GM10248 (cell line): ENCODE measurements at regions not wholly inside any gene's neighbourhood (a gene's known extent, or its start where the extent isn't known, plus 50 kb on each side); places are given as distances from the start of the nearest gene placed in this dataset.

ENCODE experiments used
- CTCF ChIA-PET: fragments of 300-600 bp; sonication (Branson Sonifier 250); formaldehyde crosslinking; extraction: SDS; loops from one replicate; lab custom pipeline; 2021; ENCODE audit warnings: antibody characterized with exemption; lab: Yijun Ruan, JAX
- POLR2A ChIA-PET: fragments of 350-650 bp; sonication (Branson Sonifier 250); formaldehyde crosslinking; extraction: SDS; loops from one replicate; lab custom pipeline; 2020; ENCODE audit warnings: antibody characterized with exemption; lab: Yijun Ruan, JAX
- DNase-seq: peaks from one replicate; pipeline ENCODE4 v3.0.0; 2012; ENCODE audit errors: extremely low spot score
- TF ChIP-seq, protein P1 (sequence below): IDR thresholded peaks from 2 replicates; pipeline ENCODE4 v1.5.1; 2012; ENCODE audit warnings: mild to moderate bottlenecking, low read depth; ENCODE audit errors: extremely low read depth, missing control alignments, control extremely low read depth

- ChIA-PET CTCF (interaction anchor here (0.8 to 1.1 kb wide), 6 partner anchors 10 to 88 kb away, joined by 3 read pairs; no protein-coding TSS in a partner anchor), POLR2A (no interaction called here)
- DNase-seq: no peak
- TF ChIP-seq, protein P1, sequence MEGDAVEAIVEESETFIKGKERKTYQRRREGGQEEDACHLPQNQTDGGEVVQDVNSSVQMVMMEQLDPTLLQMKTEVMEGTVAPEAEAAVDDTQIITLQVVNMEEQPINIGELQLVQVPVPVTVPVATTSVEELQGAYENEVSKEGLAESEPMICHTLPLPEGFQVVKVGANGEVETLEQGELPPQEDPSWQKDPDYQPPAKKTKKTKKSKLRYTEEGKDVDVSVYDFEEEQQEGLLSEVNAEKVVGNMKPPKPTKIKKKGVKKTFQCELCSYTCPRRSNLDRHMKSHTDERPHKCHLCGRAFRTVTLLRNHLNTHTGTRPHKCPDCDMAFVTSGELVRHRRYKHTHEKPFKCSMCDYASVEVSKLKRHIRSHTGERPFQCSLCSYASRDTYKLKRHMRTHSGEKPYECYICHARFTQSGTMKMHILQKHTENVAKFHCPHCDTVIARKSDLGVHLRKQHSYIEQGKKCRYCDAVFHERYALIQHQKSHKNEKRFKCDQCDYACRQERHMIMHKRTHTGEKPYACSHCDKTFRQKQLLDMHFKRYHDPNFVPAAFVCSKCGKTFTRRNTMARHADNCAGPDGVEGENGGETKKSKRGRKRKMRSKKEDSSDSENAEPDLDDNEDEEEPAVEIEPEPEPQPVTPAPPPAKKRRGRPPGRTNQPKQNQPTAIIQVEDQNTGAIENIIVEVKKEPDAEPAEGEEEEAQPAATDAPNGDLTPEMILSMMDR: no peak
Measured at GRCh38 chr5:89401012-89401411, 518.0 kb upstream of the MEF2C start.

DNA sequence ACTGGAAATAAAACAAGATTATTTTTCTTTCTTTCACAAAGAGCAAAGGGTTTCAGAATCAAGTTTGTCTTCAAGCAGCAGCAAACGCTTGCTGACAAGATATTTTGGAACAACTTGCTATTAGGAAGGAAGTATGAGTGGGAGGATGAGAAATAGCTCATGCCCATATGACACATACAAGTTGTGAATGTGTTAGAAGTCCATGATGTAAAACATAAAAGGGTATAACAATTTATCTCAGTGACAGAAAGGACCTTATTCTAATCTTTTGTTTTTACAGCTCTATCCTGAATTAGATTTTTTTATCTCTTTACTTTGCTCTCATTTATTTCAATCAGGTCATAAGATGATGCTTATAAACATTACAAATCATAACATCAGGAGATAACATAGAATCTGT, 516.6 kb upstream of the MEF2C start:
- CTCF ChIA-PET: interaction anchor here (1.5 kb wide), 1 partner anchor 9 kb away, joined by 5 read pairs; no protein-coding TSS in a partner anchor
- DNase-seq: peak; percentile 12
- POLR2A ChIA-PET: interaction anchor here (0.9 kb wide), 1 partner anchor 167 kb away, joined by 3 read pairs; no protein-coding TSS in a partner anchor
- TF ChIP-seq, protein P1: no peak

- TF ChIP-seq, protein P1: no peak
- CTCF ChIA-PET: interaction anchor here (1.1 to 1.5 kb wide), 4 partner anchors 8 to 44 kb away, joined by 3 to 5 read pairs (median 3); no protein-coding TSS in a partner anchor
- POLR2A ChIA-PET: no interaction called here
- DNase-seq: no peak
Measured at GRCh38 chr5:89397096-89397495, 514.1 kb upstream of the MEF2C start.

- ChIA-PET POLR2A (no interaction called here), CTCF (interaction anchor here (1.0 to 1.5 kb wide), 3 partner anchors 8 to 36 kb away, joined by 3 read pairs; no protein-coding TSS in a partner anchor)
- peak; percentile 6 for DNase-seq
- TF ChIP-seq, protein P1: no peak
Measured at GRCh38 chr5:89396278-89396954, 513.4 kb upstream of the MEF2C start.

DNA sequence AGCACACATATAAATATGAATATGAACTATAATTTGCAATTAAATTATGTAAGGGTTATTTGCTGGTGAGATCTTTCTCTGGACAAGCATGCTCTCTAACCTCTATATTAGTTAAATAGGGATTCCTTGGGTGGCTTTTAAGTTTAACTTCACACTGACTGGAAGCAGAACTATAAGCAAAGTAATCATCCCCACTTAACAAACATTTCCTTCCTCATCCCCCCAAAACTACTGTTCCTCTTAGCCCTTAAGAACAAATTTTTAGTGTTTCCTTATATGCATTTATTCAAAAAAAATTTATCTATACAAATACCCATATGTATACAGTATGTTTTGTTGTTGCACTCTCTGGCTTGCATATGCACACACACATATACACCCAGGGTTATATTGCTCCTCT, 512.1 kb upstream of the MEF2C start:
- TF ChIP-seq, protein P1: no peak
- no peak for DNase-seq
- ChIA-PET CTCF (interaction anchor here (1.0 kb wide), 1 partner anchor 55 kb away, joined by 3 read pairs; no protein-coding TSS in a partner anchor), POLR2A (no interaction called here)

- ChIA-PET CTCF (interaction anchor here (0.8 to 3.4 kb wide), 6 partner anchors 9 to 46 kb away, joined by 3 to 9 read pairs (median 4); no protein-coding TSS in a partner anchor), POLR2A (no interaction called here)
- TF ChIP-seq, protein P1: no peak
- DNase-seq: no peak
Measured at GRCh38 chr5:89388872-89389271, 505.9 kb upstream of the MEF2C start.
